ENCODE measurements at regions not wholly inside any gene's neighbourhood (a gene's known extent, or its start where the extent isn't known, plus 50 kb on each side); places are given as distances from the start of the nearest gene placed in this dataset.

- DNase-seq (ENCODE audit: low read depth): no peak
- TF ChIP-seq CTCF (IDR thresholded peaks at IDR 0.05; ENCODE audit: insufficient read depth, low read depth, low read length, missing control alignments): no peak
- no peak overlapping the region for H3K4me3 ChIP-seq (ENCODE audit: low read length)
Measured at GRCh38 chr1:74835051-74835450, 102.1 kb downstream of the TYW3 start.

GRCh38 chr1:74842726-74843125 is 109.8 kb downstream of the TYW3 start:
- DNase-seq (ENCODE audit: low read depth): no peak

GRCh38 chr1:74847715-74848114 is 114.8 kb downstream of the TYW3 start:
- no peak for TF ChIP-seq CTCF (IDR thresholded peaks at IDR 0.05; ENCODE audit: insufficient read depth, low read depth, low read length, missing control alignments)
- DNase-seq (ENCODE audit: low read depth): peak; percentile 2
- no peak overlapping the region for H3K4me3 ChIP-seq (ENCODE audit: low read length)

More at GRCh38 chr1:74842726-74843125, 109.8 kb downstream of the TYW3 start:
- no peak overlapping the region for H3K4me3 ChIP-seq (ENCODE audit: low read length)
- no peak for TF ChIP-seq CTCF (IDR thresholded peaks at IDR 0.05; ENCODE audit: insufficient read depth, low read depth, low read length, missing control alignments)

DNA sequence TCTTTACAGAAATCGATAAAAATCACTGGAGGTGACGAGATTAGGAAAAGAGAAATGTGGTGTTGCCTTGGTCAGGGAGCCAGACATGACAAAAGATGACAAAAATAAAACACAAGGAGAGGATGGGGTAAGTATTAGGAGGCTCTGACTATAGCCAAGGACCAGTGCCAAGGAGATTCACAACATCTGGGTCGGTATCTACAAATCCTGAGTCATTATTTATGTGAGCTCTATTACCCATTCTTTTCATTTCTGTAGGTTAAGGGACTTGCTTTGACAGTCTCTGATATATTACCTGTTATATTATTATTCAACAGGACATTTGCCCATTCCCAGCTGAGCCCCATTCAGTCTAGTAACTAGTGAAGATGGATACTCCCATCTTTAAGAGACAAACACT is 120.8 kb downstream of the TYW3 start:
- TF ChIP-seq CTCF (IDR thresholded peaks at IDR 0.05; ENCODE audit: insufficient read depth, low read depth, low read length, missing control alignments): no peak
- no peak overlapping the region for H3K4me3 ChIP-seq (ENCODE audit: low read length)
- DNase-seq (ENCODE audit: low read depth): no peak

DNA sequence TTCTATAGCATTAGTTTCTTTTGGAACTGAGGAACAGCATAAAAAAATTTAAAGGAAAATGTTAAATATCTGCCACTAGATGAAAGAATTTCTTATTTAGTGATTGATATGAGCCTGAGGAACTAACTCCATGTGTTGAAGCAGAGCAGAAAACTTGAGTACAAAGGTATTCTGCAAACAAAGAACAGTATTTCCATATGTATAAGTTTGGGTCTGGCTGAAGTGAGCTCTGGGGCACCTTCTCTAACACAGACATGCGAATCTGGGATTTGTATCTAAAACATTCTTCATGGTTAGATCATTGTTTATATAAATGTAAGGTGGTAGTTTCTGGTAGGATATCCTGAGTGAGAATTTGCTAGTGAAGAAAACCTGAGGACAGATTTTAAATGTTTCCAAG is 123.2 kb downstream of the TYW3 start:
- no peak for TF ChIP-seq CTCF (IDR thresholded peaks at IDR 0.05; ENCODE audit: insufficient read depth, low read depth, low read length, missing control alignments)
- no peak for DNase-seq (ENCODE audit: low read depth)
- H3K4me3 ChIP-seq (ENCODE audit: low read length): no peak overlapping the region

DNA sequence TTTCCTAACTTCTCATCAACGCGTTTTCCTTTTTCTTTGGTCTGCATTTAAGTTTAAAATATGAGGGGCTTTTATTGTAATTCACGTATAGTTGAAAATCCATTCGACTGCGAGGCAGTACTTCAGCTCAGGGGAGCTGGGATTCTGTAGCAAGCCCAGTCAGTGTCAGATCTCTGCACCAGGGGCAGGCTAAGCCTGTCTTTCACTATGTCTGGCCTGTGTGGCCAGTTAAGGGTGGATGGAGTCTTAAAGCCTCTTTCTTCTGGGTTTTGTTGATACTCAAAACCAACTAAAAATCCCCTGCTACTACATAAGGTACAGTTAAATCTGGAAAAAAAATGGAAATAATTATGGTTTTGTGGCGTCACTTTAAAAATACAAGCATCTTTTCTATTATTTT is 124.7 kb downstream of the TYW3 start:
- DNase-seq (ENCODE audit: low read depth): no peak
- H3K4me3 ChIP-seq (ENCODE audit: low read length): no peak overlapping the region
- no peak for TF ChIP-seq CTCF (IDR thresholded peaks at IDR 0.05; ENCODE audit: insufficient read depth, low read depth, low read length, missing control alignments)

GRCh38 chr1:74858136-74858535 is 125.2 kb downstream of the TYW3 start:
- TF ChIP-seq CTCF (IDR thresholded peaks at IDR 0.05; ENCODE audit: insufficient read depth, low read depth, low read length, missing control alignments): no peak
- DNase-seq (ENCODE audit: low read depth): no peak
- no peak overlapping the region for H3K4me3 ChIP-seq (ENCODE audit: low read length)

All from epithelial cell of esophagus (primary cell).